Right lobe of liver (tissue), 6 donors: ENCODE measurements at regions not wholly inside any gene's neighbourhood (a gene's known extent, or its start where the extent isn't known, plus 50 kb on each side); places are given as distances from the start of the nearest gene placed in this dataset.

ENCODE experiments used
- ATAC-seq, 4 donors: fragments of 200-7000 bp; cut with Tn5 transposase; one replicate each; pipeline ENCODE4 v1.9.1; 2020; ENCODE audit warnings: mild to moderate bottlenecking in 4 of 4, moderate library complexity in 4 of 4
- DNase-seq, 3 donors: peaks; one replicate each; pipeline ENCODE4 v3.0.0-alpha.2; 2020
- H3K27ac ChIP-seq, 3 donors: fragments of 200-600 bp; one replicate each; pipeline ENCODE4 v1.8.0; 2022
- H3K27me3 ChIP-seq, 2 donors: fragments of 200-600 bp; one replicate each; pipeline ENCODE4 v1.8.0; 2022
- H3K36me3 ChIP-seq, 4 donors: fragments of 200-600 bp; sonication (generic) in 1 of 4; one replicate each; pipeline versions ENCODE4 v1.5.1 to v1.8.0; 2017 to 2022; ENCODE audit warnings: control low read depth in 1 of 4
- H3K4me1 ChIP-seq, 4 donors: fragments of 200-600 bp; sonication (generic) in 1 of 4; one replicate each; pipeline versions ENCODE4 v1.5.1 to v1.8.0; 2017 to 2022; ENCODE audit warnings: control low read depth in 1 of 4
- H3K4me3 ChIP-seq, 3 donors: fragments of 200-600 bp; one replicate each; pipeline ENCODE4 v1.8.0; 2022
- H3K9me3 ChIP-seq, 4 donors: fragments of 200-600 bp; sonication (generic) in 1 of 4; one replicate each; pipeline versions ENCODE4 v1.5.1 to v1.8.0; 2017 to 2022; ENCODE audit warnings: control low read depth in 1 of 4
- POLR2A ChIP-seq: fragments of 450-650 bp; IDR thresholded peaks from one replicate; pipeline ENCODE4 v1.6.1; 2017; ENCODE audit warnings: antibody characterized with exemption, mild to moderate bottlenecking
- WGBS: methylation state at CpG from one replicate; pipeline ENCODE4 v1.1.6; 2018; ENCODE audit warnings: low coverage, low lambda C conversion rate; ENCODE audit not compliant: insufficient coverage; ENCODE audit errors: missing lambda C conversion rate; 5-methylcytosine and 5-hydroxymethylcytosine counted together
- intact Hi-C, 2 donors: fragments of 100-400 bp; cut with DNase I; formaldehyde crosslinking; loops; one replicate each; pipeline versions ENCODE4 v1.11.2 to v1.14.1; 2022
- TF ChIP-seq, protein P1 (sequence below), 4 donors: fragments of 200-600 bp in 3 of 4; fragments of 450-650 bp in 1 of 4; IDR thresholded peaks; one replicate each; pipeline versions ENCODE4 v1.5.1 to v1.8.0; 2016 to 2022; ENCODE audit warnings: antibody characterized with exemption in 4 of 4, mild to moderate bottlenecking in 2 of 4
- donor health status: DM: no; HTN: yes; CAD: no.
- donor health status: DM: no; HTN: no; CAD: no.
- donor health status: DM: no; HTN: no; CAD: no.
- donor health status: DM: no; HTN: yes; CAD: no.
- donor health status: DM: no; HTN: yes; CAD: no.

DNA sequence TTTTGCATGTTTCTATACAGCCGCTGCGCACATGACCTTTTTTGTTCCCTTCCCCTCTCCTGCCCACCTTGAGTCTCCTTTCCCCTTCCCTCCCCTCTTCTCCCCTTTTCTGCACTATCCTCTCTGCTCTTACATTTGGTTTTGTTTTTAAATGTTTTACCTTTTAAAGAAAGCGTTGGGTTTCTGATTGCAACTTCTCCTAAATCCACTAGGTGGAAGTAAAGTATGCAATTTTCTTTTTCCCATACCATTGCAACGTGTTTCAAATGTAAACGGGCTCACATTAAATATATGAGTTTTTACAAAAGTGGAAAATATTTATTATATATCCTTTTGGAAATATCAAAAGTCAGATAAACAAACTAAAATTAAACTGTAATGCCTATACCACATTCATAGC, 500.9 kb downstream of the DIRAS2 start:
- intact Hi-C loops: loop anchor here (5.0 to 10.0 kb wide), 2 partner anchors 76 to 723 kb away; no protein-coding TSS in a partner anchor
- 27% methylated on average over 5 of the region's 5 CpGs for WGBS
- TF ChIP-seq POLR2A: no peak
- TF ChIP-seq, protein P1, sequence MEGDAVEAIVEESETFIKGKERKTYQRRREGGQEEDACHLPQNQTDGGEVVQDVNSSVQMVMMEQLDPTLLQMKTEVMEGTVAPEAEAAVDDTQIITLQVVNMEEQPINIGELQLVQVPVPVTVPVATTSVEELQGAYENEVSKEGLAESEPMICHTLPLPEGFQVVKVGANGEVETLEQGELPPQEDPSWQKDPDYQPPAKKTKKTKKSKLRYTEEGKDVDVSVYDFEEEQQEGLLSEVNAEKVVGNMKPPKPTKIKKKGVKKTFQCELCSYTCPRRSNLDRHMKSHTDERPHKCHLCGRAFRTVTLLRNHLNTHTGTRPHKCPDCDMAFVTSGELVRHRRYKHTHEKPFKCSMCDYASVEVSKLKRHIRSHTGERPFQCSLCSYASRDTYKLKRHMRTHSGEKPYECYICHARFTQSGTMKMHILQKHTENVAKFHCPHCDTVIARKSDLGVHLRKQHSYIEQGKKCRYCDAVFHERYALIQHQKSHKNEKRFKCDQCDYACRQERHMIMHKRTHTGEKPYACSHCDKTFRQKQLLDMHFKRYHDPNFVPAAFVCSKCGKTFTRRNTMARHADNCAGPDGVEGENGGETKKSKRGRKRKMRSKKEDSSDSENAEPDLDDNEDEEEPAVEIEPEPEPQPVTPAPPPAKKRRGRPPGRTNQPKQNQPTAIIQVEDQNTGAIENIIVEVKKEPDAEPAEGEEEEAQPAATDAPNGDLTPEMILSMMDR (IDR thresholded peaks at IDR 0.05): peak; percentile 48 to 58 (median 52)
- Histone ChIP-seq H3K27me3 (no peaks in the 10 kb centered on the region), H3K9me3 (peaks cover 0 to 7% (median 0%) of the 10 kb centered on the region in 4 donors), H3K36me3 (no peaks in the 10 kb centered on the region), H3K27ac (no peak overlapping the region), H3K4me3 (no peak overlapping the region), H3K4me1 (no peaks in the 10 kb centered on the region)
- ATAC-seq (peak in 3 of 4 donors; percentile 41 to 75 (median 62)), DNase-seq (no peak)

DNA sequence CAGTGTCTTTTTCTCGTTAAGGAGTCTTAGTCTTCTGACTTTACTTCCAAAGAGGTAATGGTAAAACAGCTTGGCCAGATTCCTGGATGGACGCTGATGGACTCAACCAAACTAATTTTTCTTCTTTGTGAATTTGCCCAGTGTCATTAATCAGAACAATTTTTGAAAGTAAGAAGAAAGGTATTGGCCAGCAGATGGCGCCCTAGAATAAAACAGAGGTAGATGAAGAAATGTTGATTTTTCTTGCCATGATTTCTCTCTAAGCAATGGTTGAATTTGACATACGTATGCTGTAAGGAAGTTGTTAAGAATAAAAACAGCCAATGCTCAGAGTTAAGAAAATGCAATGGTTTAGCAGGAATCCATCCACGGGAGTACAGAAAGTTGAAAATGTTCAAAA, 500.0 kb downstream of the DIRAS2 start:
- Histone ChIP-seq H3K27ac (no peak overlapping the region), H3K4me3 (no peak overlapping the region), H3K36me3 (no peaks in the 10 kb centered on the region), H3K27me3 (no peaks in the 10 kb centered on the region), H3K9me3 (peaks cover 0 to 7% (median 0%) of the 10 kb centered on the region in 4 donors), H3K4me1 (no peaks in the 10 kb centered on the region)
- intact Hi-C loops: loop anchor here (5.0 to 10.0 kb wide), 2 partner anchors 75 to 722 kb away; no protein-coding TSS in a partner anchor
- DNase-seq (peak in 2 of 3 donors; percentile 25 to 51), ATAC-seq (peak; percentile 40 to 75 (median 64))
- whole genome bisulfite sequencing: 7% methylated on average over 5 of the region's 5 CpGs
- TF ChIP-seq, protein P1 (IDR thresholded peaks at IDR 0.05): peak; percentile 57 to 65 (median 64)
- TF ChIP-seq POLR2A: no peak

DNA sequence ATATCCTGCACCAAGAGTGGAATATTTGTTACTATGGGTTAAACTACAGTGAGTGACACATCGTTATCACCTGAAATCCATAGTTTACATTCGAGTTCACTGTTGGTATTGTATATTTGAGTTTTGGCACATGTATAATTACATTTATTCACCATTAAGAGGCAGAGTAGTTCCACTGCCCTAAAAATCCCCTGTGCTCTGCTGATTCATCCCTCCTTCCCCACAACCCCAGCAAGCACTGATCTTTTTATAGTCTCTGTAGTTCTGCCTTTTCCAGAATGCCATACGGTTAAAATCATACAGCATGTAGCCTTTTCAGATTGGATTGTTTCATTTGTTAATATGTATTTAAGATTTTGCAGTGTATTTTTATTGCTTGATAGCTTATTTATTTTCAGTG, 495.2 kb downstream of the DIRAS2 start:
- Histone ChIP-seq H3K9me3 (peaks cover 0 to 7% (median 0%) of the 10 kb centered on the region in 4 donors), H3K27ac (no peak overlapping the region), H3K4me1 (no peaks in the 10 kb centered on the region), H3K4me3 (no peak overlapping the region), H3K27me3 (no peaks in the 10 kb centered on the region), H3K36me3 (no peaks in the 10 kb centered on the region)
- 41% methylated on average over 3 of the region's 3 CpGs for WGBS
- intact Hi-C loops: loop anchor here in 1 of 2 donors (10.0 kb wide), 1 partner anchor 717 kb away; no protein-coding TSS in a partner anchor
- DNase-seq: no peak
- TF ChIP-seq, protein P1 (IDR thresholded peaks at IDR 0.05): no peak
- TF ChIP-seq POLR2A: no peak
- ATAC-seq: no peak

DNA sequence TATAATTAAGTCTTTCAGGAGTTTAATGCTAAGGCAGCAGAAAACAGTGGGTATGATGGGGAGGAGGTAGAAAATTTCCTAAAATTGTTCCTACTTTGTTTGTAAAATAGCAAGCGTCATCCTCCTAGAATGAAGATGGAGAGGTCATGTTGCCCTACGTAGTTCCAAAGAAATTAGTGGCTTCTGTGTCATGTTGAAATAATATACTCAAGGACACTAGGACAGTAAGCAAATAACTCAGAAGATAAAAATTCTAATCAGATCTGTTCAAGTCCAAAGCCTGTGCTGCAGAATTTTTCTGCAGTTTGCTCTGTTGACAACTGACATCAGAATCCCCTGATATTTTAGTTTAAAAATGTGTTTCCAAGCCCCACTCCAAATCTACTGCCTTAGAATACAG, 486.3 kb downstream of the DIRAS2 start:
- no peak overlapping the region for H3K27ac ChIP-seq
- H3K36me3 ChIP-seq: no peaks in the 10 kb centered on the region
- 68% methylated on average over 2 of the region's 2 CpGs for WGBS
- intact Hi-C loops: no loop called here
- DNase-seq (no peak), ATAC-seq (no peak)
- no peaks in the 10 kb centered on the region for H3K4me1 ChIP-seq
- TF ChIP-seq POLR2A: no peak
- TF ChIP-seq, protein P1 (IDR thresholded peaks at IDR 0.05): no peak
- no peaks in the 10 kb centered on the region for H3K9me3 ChIP-seq
- no peaks in the 10 kb centered on the region for H3K27me3 ChIP-seq
- H3K4me3 ChIP-seq: no peak overlapping the region
